Stimulated activated memory B cell treated with anti-CD40 and anti-IgM and Interleukin-4, amounts not matched to agents 10 μg/mL and 1 μg/mL and 100 μg/mL, for 72 hours (primary cell): ENCODE measurements at regions not wholly inside any gene's neighbourhood (a gene's known extent, or its start where the extent isn't known, plus 50 kb on each side); places are given as distances from the start of the nearest gene placed in this dataset.

Experiments used
- ATAC-seq: fragments of 150-1000 bp; cut with Tn5 transposase; 2 replicates; pipeline ENCODE4 v1.10.0; 2021
- H3K27ac Mint-ChIP-seq: one replicate; pipeline ENCODE4 v1.8.0; 2022; ENCODE audit warnings: mild to moderate bottlenecking, mixed read lengths
- H3K27me3 Mint-ChIP-seq: one replicate; pipeline ENCODE4 v1.8.0; 2022; ENCODE audit warnings: mixed read lengths
- H3K36me3 Mint-ChIP-seq: one replicate; pipeline ENCODE4 v1.8.0; 2022; ENCODE audit warnings: mixed read lengths
- H3K4me1 Mint-ChIP-seq: one replicate; pipeline ENCODE4 v1.8.0; 2022; ENCODE audit warnings: mixed read lengths
- H3K4me3 Mint-ChIP-seq: one replicate; pipeline ENCODE4 v1.8.0; 2022; ENCODE audit warnings: mild to moderate bottlenecking, moderate library complexity, mixed read lengths
- H3K9me3 Mint-ChIP-seq: one replicate; pipeline ENCODE4 v1.8.0; 2022; ENCODE audit warnings: mixed read lengths

- Mint-ChIP-seq H3K27ac (no peak overlapping the region), H3K9me3 (peaks cover 7% of the 10 kb centered on the region), H3K27me3 (no peaks in the 10 kb centered on the region), H3K4me3 (no peak overlapping the region), H3K4me1 (no peaks in the 10 kb centered on the region), H3K36me3 (no peaks in the 10 kb centered on the region)
- no peak for ATAC-seq
These were observed 893.1 kb upstream of the SLITRK6 start for GRCh38 chr13:86692291-86692690.

- no peaks in the 10 kb centered on the region for H3K4me1 Mint-ChIP-seq
- no peaks in the 10 kb centered on the region for H3K36me3 Mint-ChIP-seq
- H3K27me3 Mint-ChIP-seq = no peaks in the 10 kb centered on the region
- no peak for ATAC-seq
- H3K27ac Mint-ChIP-seq = no peak overlapping the region
- H3K9me3 Mint-ChIP-seq = no peaks in the 10 kb centered on the region
- no peak overlapping the region for H3K4me3 Mint-ChIP-seq
These were observed 910.8 kb upstream of the SLITRK6 start for GRCh38 chr13:86710013-86710412.

GRCh38 chr13:86710896-86711295, 911.7 kb upstream of the SLITRK6 start:
- no peaks in the 10 kb centered on the region for H3K27me3 Mint-ChIP-seq
- H3K4me1 Mint-ChIP-seq = no peaks in the 10 kb centered on the region
- no peak overlapping the region for H3K4me3 Mint-ChIP-seq
- H3K36me3 Mint-ChIP-seq = no peaks in the 10 kb centered on the region
- no peak overlapping the region for H3K27ac Mint-ChIP-seq
- no peak for ATAC-seq
- H3K9me3 Mint-ChIP-seq = peaks cover 4% of the 10 kb centered on the region

GRCh38 chr13:86714495-86714894, 915.3 kb upstream of the SLITRK6 start:
- Mint-ChIP-seq H3K9me3 (peaks cover 7% of the 10 kb centered on the region), H3K4me3 (no peak overlapping the region), H3K27ac (no peak overlapping the region), H3K27me3 (no peaks in the 10 kb centered on the region), H3K36me3 (no peaks in the 10 kb centered on the region), H3K4me1 (no peaks in the 10 kb centered on the region)
- no peak for ATAC-seq

- no peak overlapping the region for H3K4me3 Mint-ChIP-seq
- no peaks in the 10 kb centered on the region for H3K27me3 Mint-ChIP-seq
- H3K27ac Mint-ChIP-seq = no peak overlapping the region
- no peaks in the 10 kb centered on the region for H3K9me3 Mint-ChIP-seq
- no peaks in the 10 kb centered on the region for H3K4me1 Mint-ChIP-seq
- no peaks in the 10 kb centered on the region for H3K36me3 Mint-ChIP-seq
- ATAC-seq = no peak
These were observed 925.9 kb upstream of the SLITRK6 start for GRCh38 chr13:86725105-86725504.

- no peak overlapping the region for H3K27ac Mint-ChIP-seq
These were observed 930.0 kb upstream of the SLITRK6 start for GRCh38 chr13:86729206-86729605.

GRCh38 chr13:86731987-86732386, 932.8 kb upstream of the SLITRK6 start:
- no peak for ATAC-seq
- Mint-ChIP-seq H3K27me3 (no peaks in the 10 kb centered on the region), H3K4me3 (no peak overlapping the region), H3K36me3 (no peaks in the 10 kb centered on the region), H3K4me1 (no peaks in the 10 kb centered on the region), H3K27ac (no peak overlapping the region), H3K9me3 (peaks cover 14% of the 10 kb centered on the region)

More at GRCh38 chr13:86729206-86729605, 930.0 kb upstream of the SLITRK6 start:
- peaks cover 10% of the 10 kb centered on the region for H3K9me3 Mint-ChIP-seq
- no peaks in the 10 kb centered on the region for H3K27me3 Mint-ChIP-seq
- no peaks in the 10 kb centered on the region for H3K4me1 Mint-ChIP-seq
- ATAC-seq = no peak
- H3K4me3 Mint-ChIP-seq = no peak overlapping the region
- no peaks in the 10 kb centered on the region for H3K36me3 Mint-ChIP-seq

GRCh38 chr13:86737334-86737932, 933.7 kb upstream of the SLITRK5 start:
- Mint-ChIP-seq H3K4me1 (no peaks in the 10 kb centered on the region), H3K36me3 (no peaks in the 10 kb centered on the region), H3K27ac (no peak overlapping the region), H3K9me3 (peaks cover 16% of the 10 kb centered on the region), H3K4me3 (no peak overlapping the region), H3K27me3 (no peaks in the 10 kb centered on the region)
- ATAC-seq = no peak

- no peak for ATAC-seq
- Mint-ChIP-seq H3K9me3 (peaks cover 8% of the 10 kb centered on the region), H3K4me3 (no peak overlapping the region), H3K4me1 (no peaks in the 10 kb centered on the region), H3K27me3 (no peaks in the 10 kb centered on the region), H3K36me3 (no peaks in the 10 kb centered on the region), H3K27ac (no peak overlapping the region)
These were observed 929.3 kb upstream of the SLITRK5 start for GRCh38 chr13:86741762-86742285.

GRCh38 chr13:86757236-86757978, 913.8 kb upstream of the SLITRK5 start:
- H3K4me1 Mint-ChIP-seq = no peaks in the 10 kb centered on the region
- H3K9me3 Mint-ChIP-seq = peaks cover 27% of the 10 kb centered on the region
- H3K27me3 Mint-ChIP-seq = no peaks in the 10 kb centered on the region
- no peak overlapping the region for H3K4me3 Mint-ChIP-seq
- ATAC-seq = no peak
- no peak overlapping the region for H3K27ac Mint-ChIP-seq
- H3K36me3 Mint-ChIP-seq = no peaks in the 10 kb centered on the region

- H3K4me1 Mint-ChIP-seq = no peaks in the 10 kb centered on the region
- no peak overlapping the region for H3K27ac Mint-ChIP-seq
- no peak for ATAC-seq
- no peaks in the 10 kb centered on the region for H3K27me3 Mint-ChIP-seq
- H3K36me3 Mint-ChIP-seq = no peaks in the 10 kb centered on the region
- no peak overlapping the region for H3K4me3 Mint-ChIP-seq
- peaks cover 31% of the 10 kb centered on the region for H3K9me3 Mint-ChIP-seq
These were observed 913.1 kb upstream of the SLITRK5 start for GRCh38 chr13:86758116-86758515.

- no peak for ATAC-seq
- H3K27ac Mint-ChIP-seq = no peak overlapping the region
- no peak overlapping the region for H3K4me3 Mint-ChIP-seq
These were observed 910.6 kb upstream of the SLITRK5 start for GRCh38 chr13:86760620-86761019.

GRCh38 chr13:86765462-86765861, 905.7 kb upstream of the SLITRK5 start:
- Mint-ChIP-seq H3K9me3 (peaks cover 27% of the 10 kb centered on the region), H3K36me3 (no peaks in the 10 kb centered on the region), H3K4me1 (no peaks in the 10 kb centered on the region)

More at GRCh38 chr13:86760620-86761019, 910.6 kb upstream of the SLITRK5 start:
- H3K36me3 Mint-ChIP-seq = no peaks in the 10 kb centered on the region
- peaks cover 40% of the 10 kb centered on the region for H3K9me3 Mint-ChIP-seq
- no peaks in the 10 kb centered on the region for H3K4me1 Mint-ChIP-seq
- H3K27me3 Mint-ChIP-seq = no peaks in the 10 kb centered on the region

GRCh38 chr13:86788616-86789015, 882.6 kb upstream of the SLITRK5 start:
- Mint-ChIP-seq H3K4me3 (no peak overlapping the region), H3K27ac (no peak overlapping the region), H3K4me1 (no peaks in the 10 kb centered on the region), H3K27me3 (no peaks in the 10 kb centered on the region), H3K9me3 (peaks cover 6% of the 10 kb centered on the region), H3K36me3 (no peaks in the 10 kb centered on the region)
- ATAC-seq = no peak

More at GRCh38 chr13:86765462-86765861, 905.7 kb upstream of the SLITRK5 start:
- H3K27ac Mint-ChIP-seq = no peak overlapping the region
- H3K27me3 Mint-ChIP-seq = no peaks in the 10 kb centered on the region
- H3K4me3 Mint-ChIP-seq = no peak overlapping the region
- ATAC-seq = no peak

- Mint-ChIP-seq H3K4me1 (no peaks in the 10 kb centered on the region), H3K27ac (no peak overlapping the region), H3K9me3 (peaks cover 6% of the 10 kb centered on the region), H3K36me3 (no peaks in the 10 kb centered on the region), H3K4me3 (no peak overlapping the region), H3K27me3 (no peaks in the 10 kb centered on the region)
- ATAC-seq = no peak
These were observed 879.0 kb upstream of the SLITRK5 start for GRCh38 chr13:86792153-86792651.

GRCh38 chr13:86795858-86796257, 875.3 kb upstream of the SLITRK5 start:
- Mint-ChIP-seq H3K27ac (no peak overlapping the region), H3K4me1 (no peaks in the 10 kb centered on the region), H3K9me3 (peaks cover 12% of the 10 kb centered on the region), H3K27me3 (no peaks in the 10 kb centered on the region), H3K36me3 (no peaks in the 10 kb centered on the region), H3K4me3 (no peak overlapping the region)
- ATAC-seq = no peak
